ENCODE measurements at regions not wholly inside any gene's neighbourhood (a gene's known extent, or its start where the extent isn't known, plus 50 kb on each side); places are given as distances from the start of the nearest gene placed in this dataset.

GRCh38 chr9:1839909-1840308 lies 175.2 kb upstream of the SMARCA2 start:
- Mint-ChIP-seq H3K27ac (ENCODE audit: unreplicated experiment) (no peak overlapping the region), H3K4me1 (ENCODE audit: unreplicated experiment) (no peaks in the 10 kb centered on the region), H3K27me3 (ENCODE audit: unreplicated experiment) (no peaks in the 10 kb centered on the region), H3K36me3 (ENCODE audit: unreplicated experiment) (no peaks in the 10 kb centered on the region), H3K9me3 (ENCODE audit: unreplicated experiment) (no peaks in the 10 kb centered on the region), H3K4me3 (ENCODE audit: unreplicated experiment) (no peak overlapping the region)
- TF ChIP-seq CTCF (IDR thresholded peaks at IDR 0.05): no peak
- DNase-seq (ENCODE audit: extremely low spot score, unreplicated experiment): no peak

- H3K9me3 Mint-ChIP-seq (ENCODE audit: unreplicated experiment): peaks cover 3% of the 10 kb centered on the region
Measured at GRCh38 chr9:1845425-1845824, 169.7 kb upstream of the SMARCA2 start.

GRCh38 chr9:1855726-1856125 lies 159.4 kb upstream of the SMARCA2 start:
- H3K36me3 Mint-ChIP-seq (ENCODE audit: unreplicated experiment): no peaks in the 10 kb centered on the region
- H3K9me3 Mint-ChIP-seq (ENCODE audit: unreplicated experiment): peaks cover 14% of the 10 kb centered on the region
- no peaks in the 10 kb centered on the region for H3K4me1 Mint-ChIP-seq (ENCODE audit: unreplicated experiment)
- H3K27ac Mint-ChIP-seq (ENCODE audit: unreplicated experiment): no peak overlapping the region
- no peaks in the 10 kb centered on the region for H3K27me3 Mint-ChIP-seq (ENCODE audit: unreplicated experiment)
- H3K4me3 Mint-ChIP-seq (ENCODE audit: unreplicated experiment): no peak overlapping the region
- no peak for DNase-seq (ENCODE audit: extremely low spot score, unreplicated experiment)
- no peak for TF ChIP-seq CTCF (IDR thresholded peaks at IDR 0.05)

More at GRCh38 chr9:1845425-1845824, 169.7 kb upstream of the SMARCA2 start:
- Mint-ChIP-seq H3K4me3 (ENCODE audit: unreplicated experiment) (no peak overlapping the region), H3K27me3 (ENCODE audit: unreplicated experiment) (no peaks in the 10 kb centered on the region), H3K4me1 (ENCODE audit: unreplicated experiment) (no peaks in the 10 kb centered on the region), H3K36me3 (ENCODE audit: unreplicated experiment) (no peaks in the 10 kb centered on the region), H3K27ac (ENCODE audit: unreplicated experiment) (no peak overlapping the region)
- TF ChIP-seq CTCF (IDR thresholded peaks at IDR 0.05): no peak
- no peak for DNase-seq (ENCODE audit: extremely low spot score, unreplicated experiment)

GRCh38 chr9:1857808-1858207 lies 157.3 kb upstream of the SMARCA2 start:
- no peak overlapping the region for H3K4me3 Mint-ChIP-seq (ENCODE audit: unreplicated experiment)
- peaks cover 14% of the 10 kb centered on the region for H3K9me3 Mint-ChIP-seq (ENCODE audit: unreplicated experiment)
- H3K27ac Mint-ChIP-seq (ENCODE audit: unreplicated experiment): no peak overlapping the region
- no peak for TF ChIP-seq CTCF (IDR thresholded peaks at IDR 0.05)
- no peak for DNase-seq (ENCODE audit: extremely low spot score, unreplicated experiment)
- no peaks in the 10 kb centered on the region for H3K36me3 Mint-ChIP-seq (ENCODE audit: unreplicated experiment)
- H3K27me3 Mint-ChIP-seq (ENCODE audit: unreplicated experiment): no peaks in the 10 kb centered on the region
- H3K4me1 Mint-ChIP-seq (ENCODE audit: unreplicated experiment): no peaks in the 10 kb centered on the region

- no peaks in the 10 kb centered on the region for H3K27me3 Mint-ChIP-seq (ENCODE audit: unreplicated experiment)
- H3K27ac Mint-ChIP-seq (ENCODE audit: unreplicated experiment): no peak overlapping the region
- no peak overlapping the region for H3K4me3 Mint-ChIP-seq (ENCODE audit: unreplicated experiment)
- DNase-seq (ENCODE audit: extremely low spot score, unreplicated experiment): no peak
- H3K4me1 Mint-ChIP-seq (ENCODE audit: unreplicated experiment): no peaks in the 10 kb centered on the region
- H3K9me3 Mint-ChIP-seq (ENCODE audit: unreplicated experiment): no peaks in the 10 kb centered on the region
- H3K36me3 Mint-ChIP-seq (ENCODE audit: unreplicated experiment): no peaks in the 10 kb centered on the region
- peak; percentile 30 for TF ChIP-seq CTCF (IDR thresholded peaks at IDR 0.05)
Measured at GRCh38 chr9:1869843-1870242, 145.3 kb upstream of the SMARCA2 start.

Measured in osteocyte (in vitro differentiated cells).